Effector memory CD4-positive, alpha-beta T cell (primary cell): ENCODE measurements at regions not wholly inside any gene's neighbourhood (a gene's known extent, or its start where the extent isn't known, plus 50 kb on each side); places are given as distances from the start of the nearest gene placed in this dataset.

ENCODE experiments used
- DNase-seq, 3 donors: peaks; one replicate each; pipeline ENCODE4 v3.0.0-alpha.2; 2020
- H3K27ac ChIP-seq: 2 replicates; pipeline ENCODE4 v1.7.0; 2013; ENCODE audit warnings: mild to moderate bottlenecking, low read length, moderate library complexity; ENCODE audit not compliant: insufficient read depth, poor library complexity, severe bottlenecking
- H3K27me3 ChIP-seq: replicated peaks from 2 replicates; pipeline ENCODE4 v1.7.0; 2013; ENCODE audit warnings: mild to moderate bottlenecking, low read length; ENCODE audit not compliant: insufficient read depth, control insufficient read depth, poor library complexity, severe bottlenecking
- H3K36me3 ChIP-seq: 2 replicates; pipeline ENCODE4 v1.7.0; 2013; ENCODE audit warnings: mild to moderate bottlenecking, low read length, moderate library complexity; ENCODE audit not compliant: control insufficient read depth, insufficient read depth
- H3K4me1 ChIP-seq: 2 replicates; pipeline ENCODE4 v1.7.0; 2013; ENCODE audit warnings: low read length, mild to moderate bottlenecking; ENCODE audit not compliant: control insufficient read depth, insufficient read depth, poor library complexity, severe bottlenecking
- H3K4me3 ChIP-seq: 2 replicates; pipeline ENCODE4 v1.7.0; 2013; ENCODE audit warnings: low read length, low read depth, mild to moderate bottlenecking; ENCODE audit not compliant: insufficient read depth, poor library complexity, severe bottlenecking
- H3K9me3 ChIP-seq: 2 replicates; pipeline ENCODE4 v1.7.0; 2013; ENCODE audit warnings: mild to moderate bottlenecking, low read length, moderate library complexity; ENCODE audit not compliant: control insufficient read depth

- H3K36me3 ChIP-seq, result no peaks in the 10 kb centered on the region
- peaks cover 3% of the 10 kb centered on the region for H3K27me3 ChIP-seq
- H3K4me3 ChIP-seq, result no peak overlapping the region
- H3K4me1 ChIP-seq, result no peaks in the 10 kb centered on the region
- DNase-seq, result no peak
- no peak overlapping the region for H3K27ac ChIP-seq
- H3K9me3 ChIP-seq, result no peaks in the 10 kb centered on the region
Observed at GRCh38 chr3:139095803-139096466, 51.2 kb upstream of the PRR23C start.

DNA sequence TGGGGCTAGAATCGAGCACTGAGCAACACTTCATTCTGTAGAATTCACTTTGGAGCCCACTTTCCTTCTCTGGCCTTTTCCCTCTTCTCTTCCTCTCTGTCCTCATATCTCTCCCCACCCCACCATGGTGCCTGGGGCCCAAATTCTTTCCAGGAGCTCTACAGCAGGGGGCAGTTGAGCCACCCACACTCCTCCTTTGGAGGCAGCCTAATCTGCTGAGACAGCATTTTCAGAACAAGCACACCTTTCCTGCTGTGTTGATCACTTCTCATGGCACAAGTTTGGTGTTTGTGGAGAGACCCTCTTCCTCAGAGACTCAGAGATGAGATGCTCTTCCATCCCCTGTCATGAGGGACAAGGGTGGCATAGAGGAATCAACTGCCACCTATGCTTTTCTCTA lies 52.0 kb upstream of the PRR23C start:
- no peaks in the 10 kb centered on the region for H3K36me3 ChIP-seq

GRCh38 chr3:139098391-139098790 lies 53.7 kb upstream of the PRR23C start:
- no peaks in the 10 kb centered on the region for H3K9me3 ChIP-seq
- H3K36me3 ChIP-seq, result no peaks in the 10 kb centered on the region
- H3K4me1 ChIP-seq, result no peaks in the 10 kb centered on the region
- no peak overlapping the region for H3K27ac ChIP-seq
- no peak for DNase-seq
- H3K4me3 ChIP-seq, result no peak overlapping the region
- H3K27me3 ChIP-seq, result peaks cover 1% of the 10 kb centered on the region

More for the DNA sequence above, 52.0 kb upstream of the PRR23C start:
- no peak overlapping the region for H3K4me3 ChIP-seq
- no peak for DNase-seq
- no peaks in the 10 kb centered on the region for H3K4me1 ChIP-seq
- no peak overlapping the region for H3K27ac ChIP-seq
- H3K9me3 ChIP-seq, result no peaks in the 10 kb centered on the region
- H3K27me3 ChIP-seq, result peaks cover 3% of the 10 kb centered on the region

DNA sequence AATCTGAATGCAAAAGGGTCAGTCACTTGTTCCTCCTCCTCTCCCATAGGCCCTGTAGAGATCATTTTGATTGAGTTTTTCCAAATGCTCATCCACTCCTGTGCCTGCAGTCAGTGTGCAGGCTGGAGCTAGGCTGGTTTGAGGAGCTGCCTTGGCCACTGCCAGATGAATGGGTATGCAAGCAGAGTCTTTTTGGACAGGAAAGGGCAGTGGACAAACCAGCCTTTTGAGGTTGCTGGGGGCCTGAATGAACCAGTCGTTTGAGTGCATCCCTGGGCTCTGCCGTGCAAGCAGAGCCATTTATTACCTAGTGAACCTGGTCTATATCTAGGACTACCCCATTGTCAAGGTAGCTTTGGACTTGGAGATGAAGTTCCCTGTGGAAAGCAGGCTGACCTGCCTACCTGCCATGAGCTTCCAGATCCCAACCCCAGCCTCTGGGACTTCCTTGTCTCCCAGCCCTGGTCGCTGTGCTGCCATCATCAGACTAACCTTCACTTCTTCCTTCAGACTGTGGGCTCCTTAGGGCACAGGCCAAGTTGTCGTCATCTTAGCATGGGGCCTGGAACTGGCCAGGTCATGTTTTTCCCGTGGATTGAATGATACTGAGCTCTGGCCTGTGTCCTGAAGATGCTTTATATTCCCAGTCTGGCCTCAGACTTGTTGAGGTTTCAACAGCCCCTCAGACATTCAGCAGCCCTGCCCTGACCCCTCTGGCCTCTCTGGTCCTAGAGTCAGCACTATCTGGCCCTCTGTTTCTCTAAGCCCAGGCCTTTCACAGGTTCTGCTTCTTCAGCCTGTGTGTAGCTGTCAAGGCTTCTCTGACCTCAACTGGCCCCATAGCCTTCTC lies 55.5 kb upstream of the PRR23C start:
- Histone ChIP-seq H3K4me3 (no peak overlapping the region), H3K9me3 (no peaks in the 10 kb centered on the region), H3K4me1 (no peaks in the 10 kb centered on the region), H3K27ac (no peak overlapping the region), H3K27me3 (no peaks in the 10 kb centered on the region), H3K36me3 (no peaks in the 10 kb centered on the region)
- DNase-seq, result no peak

- Histone ChIP-seq H3K4me1 (no peaks in the 10 kb centered on the region), H3K4me3 (no peak overlapping the region), H3K36me3 (no peaks in the 10 kb centered on the region), H3K27me3 (no peaks in the 10 kb centered on the region), H3K9me3 (no peaks in the 10 kb centered on the region), H3K27ac (no peak overlapping the region)
- no peak for DNase-seq
Observed at GRCh38 chr3:139100821-139101220, 56.1 kb upstream of the PRR23C start.

DNA sequence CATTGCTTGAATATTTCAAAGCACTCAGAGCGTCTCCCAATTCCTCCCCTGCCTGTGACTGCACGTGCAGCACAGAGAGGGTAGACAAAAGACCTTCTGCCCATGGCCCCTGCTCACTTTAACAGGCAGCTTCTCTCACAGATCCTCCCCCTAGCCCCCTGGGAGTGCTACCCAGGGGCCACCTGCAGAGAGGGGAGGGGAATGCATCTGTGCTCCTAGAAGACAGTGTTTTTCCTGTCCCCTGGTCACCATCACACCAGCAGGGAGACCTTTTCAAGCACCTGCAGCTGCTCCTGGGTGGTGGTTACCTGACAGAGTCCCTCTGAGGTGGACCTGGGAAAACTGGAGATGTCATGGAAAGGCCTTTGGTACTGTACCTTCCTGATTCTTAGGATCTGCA lies 56.7 kb upstream of the PRR23C start:
- DNase-seq, result no peak
- Histone ChIP-seq H3K27me3 (no peaks in the 10 kb centered on the region), H3K36me3 (no peaks in the 10 kb centered on the region), H3K9me3 (no peaks in the 10 kb centered on the region), H3K27ac (no peak overlapping the region), H3K4me1 (no peaks in the 10 kb centered on the region), H3K4me3 (no peak overlapping the region)

- no peaks in the 10 kb centered on the region for H3K27me3 ChIP-seq
- H3K4me1 ChIP-seq, result no peaks in the 10 kb centered on the region
- H3K9me3 ChIP-seq, result no peaks in the 10 kb centered on the region
- DNase-seq, result no peak
- H3K36me3 ChIP-seq, result no peaks in the 10 kb centered on the region
- no peak overlapping the region for H3K27ac ChIP-seq
- no peak overlapping the region for H3K4me3 ChIP-seq
Observed at GRCh38 chr3:139103484-139103883, 58.8 kb upstream of the PRR23C start.

DNA sequence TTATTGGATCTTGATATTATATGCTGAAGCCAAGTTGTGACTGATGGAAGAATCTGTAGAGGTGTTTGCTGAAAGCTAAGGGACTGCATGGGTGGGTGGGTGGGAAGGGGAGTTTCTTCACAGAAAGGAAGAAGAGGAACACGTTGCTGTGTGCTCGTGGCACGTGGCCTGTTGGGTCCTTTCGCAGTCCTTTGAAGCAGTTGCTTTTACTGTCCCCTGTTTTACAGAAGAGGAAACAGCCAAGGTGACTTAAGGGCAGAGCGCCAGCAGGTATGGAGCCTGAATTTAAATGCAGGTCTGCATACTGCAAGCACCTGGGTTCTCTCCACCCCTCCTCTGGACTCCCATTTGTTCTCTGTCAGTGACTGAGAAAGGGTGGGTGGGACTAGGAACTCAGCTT lies 59.4 kb upstream of the PRR23C start:
- no peak for DNase-seq
- Histone ChIP-seq H3K4me1 (no peaks in the 10 kb centered on the region), H3K36me3 (no peaks in the 10 kb centered on the region), H3K27me3 (no peaks in the 10 kb centered on the region), H3K9me3 (no peaks in the 10 kb centered on the region), H3K4me3 (no peak overlapping the region), H3K27ac (no peak overlapping the region)

GRCh38 chr3:139105154-139105702 lies 60.5 kb upstream of the PRR23C start:
- Histone ChIP-seq H3K9me3 (no peaks in the 10 kb centered on the region), H3K27ac (no peak overlapping the region), H3K27me3 (no peaks in the 10 kb centered on the region), H3K36me3 (no peaks in the 10 kb centered on the region), H3K4me1 (no peaks in the 10 kb centered on the region), H3K4me3 (no peak overlapping the region)
- no peak for DNase-seq
